Activated gamma-delta T cell treated with Interleukin-2 at 50 U/mL for 16 hours (primary cell): ENCODE measurements at regions not wholly inside any gene's neighbourhood (a gene's known extent, or its start where the extent isn't known, plus 50 kb on each side); places are given as distances from the start of the nearest gene placed in this dataset.
"Not testable (repeated sequence)": the region's sequence is repeated elsewhere in the genome, so short reads cannot be mapped to it uniquely, and the experiment has no call there.

Experiments
- DNase-seq: peaks from one replicate; pipeline ENCODE4 v3.0.0-alpha.2; 2020

DNA sequence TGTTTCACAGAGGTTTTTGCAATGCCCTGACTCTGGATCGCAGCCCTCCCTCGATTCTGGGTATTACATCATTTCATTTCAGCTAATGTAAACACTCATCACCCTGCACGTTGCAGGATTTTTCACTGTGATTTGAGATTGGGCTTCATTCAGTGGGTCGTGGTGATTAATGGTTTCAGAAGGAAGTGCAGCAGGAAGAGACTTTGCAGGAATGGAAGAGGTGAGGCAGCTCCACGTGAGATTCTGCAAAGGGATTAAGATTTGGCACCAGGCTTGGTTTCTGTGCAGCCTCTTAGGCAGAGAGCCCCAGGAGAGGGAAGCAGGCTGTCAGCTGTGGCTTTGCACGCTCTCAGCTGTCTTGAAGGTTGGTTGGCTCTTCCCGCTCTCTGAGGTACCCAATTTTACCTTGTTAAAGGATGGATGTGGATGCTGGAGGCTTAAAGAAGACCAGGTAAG is 95.2 kb downstream of the PLCE1 start:
- no peak for DNase-seq

DNA sequence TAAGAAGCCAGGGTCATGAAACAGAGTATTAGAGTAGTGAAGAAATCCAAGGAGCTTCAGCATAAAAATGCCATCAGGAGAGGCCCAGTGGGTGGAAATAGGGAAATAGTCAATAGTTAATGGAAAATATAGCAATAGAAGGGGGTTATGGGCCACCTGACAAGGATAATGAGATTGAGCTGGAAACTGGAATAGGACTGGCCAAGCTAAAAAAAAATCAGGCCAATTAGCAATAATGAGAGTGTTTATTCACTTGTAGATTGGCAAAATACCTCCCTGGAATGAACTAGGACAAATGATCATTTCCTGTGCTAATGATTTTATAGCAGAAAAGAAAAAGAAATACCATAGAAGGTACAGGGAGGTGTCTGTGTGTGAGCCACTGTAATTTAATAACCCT is 97.9 kb downstream of the PLCE1 start:
- DNase-seq: no peak

DNA sequence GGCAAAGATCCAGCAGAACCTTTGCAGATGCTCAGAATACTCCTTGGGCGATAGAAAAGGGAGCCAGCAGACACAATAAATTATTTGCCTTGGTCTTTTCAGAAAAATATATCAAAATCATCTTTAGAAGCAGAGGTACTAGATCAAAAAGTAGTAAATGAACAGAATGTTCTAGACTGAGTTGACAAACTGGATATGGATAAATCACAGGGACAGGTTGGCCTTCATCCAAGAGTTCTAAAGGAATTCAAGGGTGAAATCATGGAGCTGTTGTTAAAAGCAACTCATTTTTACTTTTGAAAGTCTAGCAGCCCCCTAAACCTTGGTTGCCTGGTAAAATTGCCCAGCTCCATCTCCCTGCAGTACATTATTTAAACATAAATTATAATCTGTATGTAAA is 99.1 kb downstream of the PLCE1 start:
- DNase-seq: no peak

DNA sequence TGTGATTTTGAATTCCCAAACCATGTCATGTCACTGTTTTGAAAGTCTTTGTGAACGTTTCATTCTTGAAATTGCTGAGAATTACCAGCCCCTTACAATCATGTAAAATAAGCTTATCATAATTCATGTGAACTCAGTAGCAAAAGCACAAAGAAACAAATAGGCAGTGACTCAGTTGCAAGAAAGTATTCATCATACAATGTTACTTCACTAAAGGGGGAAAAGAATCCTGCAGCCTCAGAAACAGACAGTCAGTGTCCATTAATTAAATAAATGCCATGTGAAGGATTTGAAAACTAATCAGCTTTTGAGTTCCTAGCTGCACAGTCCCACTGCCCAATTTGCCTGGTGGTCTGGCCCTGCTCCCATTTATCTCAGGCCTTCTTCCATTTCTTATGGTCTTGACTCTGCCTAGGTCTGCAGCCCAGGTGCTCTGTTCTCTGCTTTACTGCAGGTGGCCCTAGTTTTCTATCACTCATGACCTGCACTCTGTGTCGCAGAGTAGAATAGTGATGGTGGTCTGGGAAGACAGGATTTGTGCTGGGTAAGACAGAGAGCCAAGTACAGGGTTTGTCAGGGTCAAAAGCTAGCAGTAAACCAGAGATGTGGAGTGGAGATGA is 99.7 kb downstream of the PLCE1 start:
- DNase-seq: no peak

DNA sequence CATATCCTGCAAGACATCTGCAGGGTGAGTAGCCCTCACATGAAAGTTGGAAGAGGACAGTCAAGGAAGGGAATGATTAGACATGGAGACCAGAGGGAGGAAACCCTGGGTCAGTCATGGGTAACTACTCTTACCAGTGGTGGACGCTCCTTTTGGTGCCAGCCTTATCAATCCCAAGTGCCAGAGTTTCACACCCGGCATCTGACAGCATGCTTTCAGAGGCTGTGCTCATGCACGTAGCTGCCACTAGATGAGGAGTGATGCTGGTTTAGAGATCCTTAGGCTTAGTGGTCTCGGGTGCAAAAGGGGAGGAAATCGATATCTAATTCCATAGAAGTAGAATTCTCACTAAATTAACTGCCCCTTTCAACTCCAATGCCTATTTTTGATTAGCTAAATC is 100.8 kb downstream of the PLCE1 start:
- no peak for DNase-seq

DNA sequence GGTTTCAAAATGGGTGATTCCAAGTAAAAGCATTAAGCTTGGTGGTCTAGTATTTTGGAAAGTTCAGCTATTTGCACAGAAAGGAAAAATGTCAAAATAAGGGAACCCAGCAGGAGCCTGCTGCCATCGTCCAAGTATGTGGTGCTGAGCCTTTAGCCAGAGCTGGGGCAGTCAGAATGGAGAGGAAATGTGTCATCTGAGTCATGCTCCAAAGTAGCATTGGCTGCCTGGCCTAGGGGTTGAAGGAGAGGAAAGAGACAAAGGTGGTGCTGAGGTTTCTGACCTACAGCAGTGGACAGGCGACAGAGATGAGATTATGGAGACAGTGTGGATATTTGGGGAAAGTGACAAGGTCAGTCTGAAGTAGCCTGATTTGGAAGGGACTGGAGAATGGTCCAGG is 103.9 kb downstream of the PLCE1 start:
- no peak for DNase-seq

DNA sequence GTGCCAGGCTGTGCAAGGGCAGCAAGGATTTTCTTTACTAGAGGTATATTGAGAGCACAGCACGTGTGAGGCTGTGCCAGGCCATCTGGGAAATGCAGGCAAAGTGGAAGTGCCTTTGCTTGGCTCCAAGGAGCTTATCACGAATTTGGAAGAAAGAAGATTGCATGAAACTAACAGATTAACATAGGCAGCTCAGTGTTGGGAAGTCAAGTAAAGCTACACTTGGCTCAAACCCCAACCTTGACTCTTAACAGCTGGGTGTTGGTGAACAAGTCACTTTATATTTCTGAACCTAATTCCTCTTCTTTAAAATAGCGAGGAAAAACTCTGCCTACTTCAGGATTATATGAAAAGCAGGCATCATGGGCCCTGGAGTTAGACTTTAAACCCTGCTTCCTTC is 105.2 kb downstream of the PLCE1 start:
- no peak for DNase-seq

DNA sequence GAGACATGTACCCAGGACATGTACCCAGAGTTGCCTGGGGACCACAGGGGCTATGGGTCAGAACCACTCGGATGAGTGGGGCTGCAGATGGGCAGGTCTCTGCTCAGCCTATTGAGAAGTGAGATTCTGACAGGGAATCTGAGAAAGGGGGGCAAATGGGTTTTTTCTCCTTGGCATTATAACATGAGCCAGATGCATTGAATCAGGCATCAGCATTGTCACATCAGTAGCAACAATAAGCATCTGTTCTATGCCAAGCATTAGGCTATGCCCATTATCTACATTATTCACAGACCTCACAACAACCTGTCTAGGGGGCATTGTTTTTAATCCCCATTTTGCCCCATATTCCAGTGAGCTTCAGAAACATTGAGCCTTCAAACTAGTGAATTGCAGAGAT is 108.2 kb downstream of the PLCE1 start:
- DNase-seq: no peak

DNA sequence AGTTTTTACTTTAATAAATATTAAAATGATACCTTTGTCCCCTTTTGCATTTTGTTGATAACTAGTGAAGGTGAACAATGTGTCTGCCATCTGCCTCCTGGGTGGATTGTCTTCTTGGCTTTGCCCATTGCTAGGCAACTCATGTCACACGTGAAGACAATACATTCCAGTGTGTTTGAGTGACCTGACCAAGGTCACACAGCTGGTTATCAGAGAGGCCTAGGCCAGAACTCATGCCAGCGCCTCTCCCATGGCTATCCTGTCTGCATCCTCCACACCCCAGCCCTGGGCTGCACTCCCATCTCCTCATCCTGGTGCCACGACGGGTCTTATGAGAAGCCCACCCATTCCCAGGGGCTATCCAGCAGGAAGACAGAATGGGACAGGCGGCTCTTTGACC is 108.7 kb downstream of the PLCE1 start:
- no peak for DNase-seq

DNA sequence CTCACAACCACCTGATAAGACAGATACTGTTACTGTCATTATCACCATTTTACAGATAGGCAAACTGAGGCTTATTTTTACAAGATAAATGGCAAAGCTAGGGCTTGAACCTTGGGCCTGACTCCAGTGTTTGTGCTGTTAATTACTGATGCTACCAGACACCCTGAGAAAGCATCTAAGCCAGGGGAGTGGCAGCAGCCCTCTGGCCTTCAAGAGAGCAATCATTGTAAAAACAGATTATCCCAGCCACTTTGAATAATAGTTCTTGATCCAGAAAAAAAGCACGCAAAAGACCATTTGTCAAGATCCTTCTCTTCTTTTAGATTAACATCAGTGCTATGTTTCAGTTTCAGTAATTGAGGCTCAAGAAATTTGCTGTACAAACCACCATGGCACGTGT is 109.5 kb downstream of the PLCE1 start:
- DNase-seq: no peak

DNA sequence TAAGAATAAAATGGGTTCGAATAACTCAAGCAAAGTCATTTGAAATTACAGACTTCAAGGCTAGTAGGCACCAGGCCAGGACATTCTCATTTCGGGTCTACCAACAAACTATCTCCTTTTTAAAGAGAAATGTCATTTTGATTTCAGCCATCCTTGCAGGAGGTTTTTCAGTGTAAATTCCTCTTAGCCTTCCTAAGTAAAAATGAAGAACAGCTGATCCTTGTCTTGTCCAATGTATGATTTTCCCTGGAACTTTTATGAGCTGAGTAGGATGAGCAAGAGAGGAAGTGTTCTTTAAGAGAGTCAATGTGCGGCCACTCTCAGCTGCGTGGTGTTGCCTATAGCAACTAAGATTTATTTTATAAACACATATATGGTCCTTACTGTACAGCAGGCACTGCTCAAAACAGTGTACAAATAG is 110.1 kb downstream of the PLCE1 start:
- no peak for DNase-seq

DNA sequence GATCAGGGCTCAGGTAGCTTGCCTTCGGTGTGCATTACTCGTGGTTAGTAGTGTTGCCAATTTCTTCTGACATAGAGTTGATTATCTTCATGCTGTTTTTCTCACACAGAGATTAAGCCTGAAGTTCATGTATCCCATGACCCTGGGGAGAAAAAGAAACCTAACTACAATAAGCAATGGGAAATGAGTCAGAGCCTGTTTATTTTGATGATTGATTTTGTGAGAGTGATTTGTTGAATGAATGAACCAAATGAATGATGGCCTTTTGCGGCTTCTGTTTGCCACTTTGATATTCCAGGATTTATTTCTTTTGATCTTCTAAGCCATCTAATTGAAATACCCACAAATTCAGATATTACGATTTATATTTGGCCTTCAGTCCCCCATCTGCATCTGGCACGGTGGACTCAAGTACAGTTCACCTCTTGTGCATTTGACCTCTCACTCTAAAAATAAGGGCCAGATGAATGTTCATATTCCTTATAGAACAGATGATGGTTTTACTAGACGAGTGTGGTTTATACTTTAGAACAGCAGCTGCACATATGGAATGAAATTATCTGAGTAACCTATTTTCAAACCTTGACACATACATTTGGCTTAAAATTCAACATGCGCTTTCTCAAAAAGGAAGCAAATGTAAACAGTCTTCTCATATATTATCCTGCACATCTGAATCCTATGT is 110.7 kb downstream of the PLCE1 start:
- no peak for DNase-seq

DNA sequence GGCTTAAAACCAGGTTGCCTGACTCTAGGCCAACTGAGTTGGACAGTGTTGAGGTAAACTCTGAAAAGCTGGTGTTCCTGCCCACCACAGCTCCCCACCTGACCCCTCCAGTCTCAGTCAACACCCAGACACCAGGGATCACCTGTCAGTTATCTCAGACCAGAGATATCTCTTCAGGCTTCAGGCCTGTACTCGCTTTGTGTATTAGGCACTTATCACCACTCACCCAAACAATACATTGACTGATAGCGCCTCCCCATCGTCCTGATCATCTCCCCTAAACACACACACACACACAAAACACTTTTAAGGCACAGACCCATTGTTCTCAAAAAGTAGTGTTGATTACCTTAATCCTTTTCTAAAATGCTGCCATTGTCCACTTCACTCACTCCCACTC is 111.5 kb downstream of the PLCE1 start:
- no peak for DNase-seq

DNA sequence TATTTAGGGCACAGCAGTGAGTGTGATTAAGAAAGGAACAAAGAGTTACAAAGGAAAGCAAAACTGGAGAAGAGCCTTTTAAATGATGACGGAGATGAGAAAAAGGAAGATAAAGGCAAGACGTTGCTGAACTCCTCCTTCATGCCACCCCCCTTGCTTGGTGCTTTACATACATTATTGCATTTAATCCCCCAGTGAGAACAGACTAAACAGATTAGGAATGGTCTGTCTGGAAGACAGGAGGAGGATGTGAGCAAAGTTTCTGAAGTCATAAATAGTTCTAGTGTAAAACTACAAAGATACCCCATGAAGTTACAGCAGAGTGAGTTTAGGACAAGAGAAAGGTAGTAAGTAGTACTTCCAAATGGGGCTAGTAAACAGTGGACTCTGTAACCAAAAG is 113.5 kb downstream of the PLCE1 start:
- DNase-seq: no peak

DNA sequence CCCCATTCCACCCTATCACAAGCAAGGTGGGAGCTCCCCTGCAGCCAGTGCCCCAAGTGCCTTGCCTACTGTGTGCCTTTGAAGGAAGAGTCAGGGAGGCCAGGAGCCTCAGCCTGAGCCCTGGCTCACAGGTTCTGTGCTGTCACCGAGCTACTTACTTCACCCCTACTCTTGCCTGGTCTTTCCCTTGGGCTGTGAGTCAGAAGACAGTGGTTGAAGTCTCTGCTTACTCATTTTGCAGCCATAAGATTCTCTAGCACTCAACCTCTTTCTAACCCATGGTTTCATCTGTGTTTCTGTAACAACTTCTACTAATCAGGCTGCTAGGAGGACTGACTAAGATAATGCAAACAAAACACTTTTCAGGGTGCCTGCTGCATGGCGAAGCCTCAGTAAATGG is 114.5 kb downstream of the PLCE1 start:
- no peak for DNase-seq

DNA sequence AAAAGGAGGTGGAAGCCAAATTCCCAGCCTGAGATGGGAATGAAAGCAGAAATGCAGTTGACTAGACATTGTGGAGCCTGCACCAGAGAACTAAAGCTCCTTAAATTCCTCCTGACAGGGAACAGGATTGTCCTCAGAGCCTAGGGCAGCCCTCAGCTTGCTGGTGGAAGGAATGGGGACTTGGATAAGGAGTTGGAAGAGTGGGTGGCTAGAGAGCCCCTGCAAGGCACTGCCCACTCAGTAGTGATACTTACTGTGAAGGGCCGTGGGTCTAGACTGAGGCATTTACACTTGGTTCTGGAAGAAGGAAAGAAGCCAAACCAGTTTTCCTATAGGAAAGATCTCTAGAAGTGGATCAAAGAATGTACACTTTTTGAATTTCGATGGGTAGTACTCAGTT is 117.6 kb downstream of the PLCE1 start:
- no peak for DNase-seq

DNA sequence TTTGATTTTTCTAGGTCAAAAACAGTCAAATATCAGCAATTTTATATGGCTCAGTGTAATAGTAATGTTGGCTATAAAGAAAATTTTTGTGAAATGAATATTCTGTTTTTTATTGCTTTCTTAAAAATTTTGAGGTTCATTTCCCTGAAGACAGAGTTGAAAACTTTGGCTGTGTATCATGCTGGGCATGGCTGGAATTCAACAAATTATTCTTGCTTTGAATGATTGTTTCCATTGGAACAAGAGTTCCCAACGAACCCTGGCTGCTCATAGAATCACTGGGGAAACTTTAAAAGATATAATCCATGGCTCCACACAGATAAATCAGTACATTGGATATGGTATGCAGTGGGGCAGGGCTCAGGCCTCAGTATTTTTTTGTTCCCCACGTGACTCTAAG is 118.6 kb downstream of the PLCE1 start:
- no peak for DNase-seq

DNA sequence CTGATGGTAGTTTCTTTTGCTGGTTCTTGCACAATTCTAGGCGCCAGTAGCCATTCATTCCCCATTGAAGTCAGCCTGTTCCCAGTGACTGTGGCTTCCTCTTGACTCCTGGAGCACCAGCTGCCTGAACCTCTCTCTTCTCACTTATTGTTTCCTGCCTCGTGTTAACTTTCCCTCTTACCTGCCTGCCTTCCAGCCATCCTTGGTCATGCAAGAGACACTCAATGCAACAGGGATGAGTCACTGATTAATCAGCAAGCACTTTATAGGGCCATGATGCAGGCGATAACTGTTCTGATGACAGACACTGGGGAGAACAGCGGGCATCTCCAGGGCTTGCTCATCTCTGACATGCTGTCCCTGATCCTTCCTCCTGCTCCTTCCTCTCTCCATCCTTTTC is 122.0 kb downstream of the PLCE1 start:
- DNase-seq: no peak

DNA sequence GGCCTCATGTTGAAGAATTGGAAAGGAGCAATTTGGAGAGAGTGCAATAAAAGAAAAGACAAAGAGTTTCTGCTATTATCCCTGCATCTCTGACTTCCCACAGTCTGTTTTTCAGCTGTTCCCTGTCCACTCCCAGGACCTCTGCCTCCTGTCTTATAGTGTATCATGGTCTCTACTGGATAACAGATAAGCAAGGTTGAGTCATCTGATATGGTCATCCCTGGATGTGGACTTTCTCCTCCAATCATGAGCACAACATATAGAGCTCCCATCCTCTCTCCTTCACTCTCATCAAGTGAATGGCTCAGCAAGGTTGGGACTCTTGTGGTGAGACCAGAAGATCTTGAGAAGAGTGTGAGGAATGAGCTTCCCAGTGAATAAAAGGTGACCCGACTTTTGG is 123.1 kb downstream of the PLCE1 start:
- DNase-seq: no peak

DNA sequence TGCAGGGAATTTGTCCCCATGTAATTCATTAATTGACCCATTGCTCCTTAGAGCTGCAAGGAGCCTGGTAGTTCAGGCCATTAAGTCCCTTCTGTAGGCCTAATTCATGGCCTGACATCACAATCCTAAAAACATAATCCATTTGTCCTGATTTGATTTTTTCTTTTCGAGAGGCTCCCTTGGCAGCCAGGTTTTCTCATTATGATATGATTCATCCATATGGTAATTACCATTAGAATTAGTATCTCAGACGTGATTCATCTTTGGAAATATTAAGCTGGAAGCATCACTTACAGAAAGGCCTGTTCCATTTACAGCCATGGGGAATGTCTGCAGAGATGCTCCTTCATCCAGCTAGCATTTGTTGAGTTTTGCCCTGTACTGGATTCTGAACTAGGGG is 128.5 kb downstream of the PLCE1 start:
- no peak for DNase-seq

DNA sequence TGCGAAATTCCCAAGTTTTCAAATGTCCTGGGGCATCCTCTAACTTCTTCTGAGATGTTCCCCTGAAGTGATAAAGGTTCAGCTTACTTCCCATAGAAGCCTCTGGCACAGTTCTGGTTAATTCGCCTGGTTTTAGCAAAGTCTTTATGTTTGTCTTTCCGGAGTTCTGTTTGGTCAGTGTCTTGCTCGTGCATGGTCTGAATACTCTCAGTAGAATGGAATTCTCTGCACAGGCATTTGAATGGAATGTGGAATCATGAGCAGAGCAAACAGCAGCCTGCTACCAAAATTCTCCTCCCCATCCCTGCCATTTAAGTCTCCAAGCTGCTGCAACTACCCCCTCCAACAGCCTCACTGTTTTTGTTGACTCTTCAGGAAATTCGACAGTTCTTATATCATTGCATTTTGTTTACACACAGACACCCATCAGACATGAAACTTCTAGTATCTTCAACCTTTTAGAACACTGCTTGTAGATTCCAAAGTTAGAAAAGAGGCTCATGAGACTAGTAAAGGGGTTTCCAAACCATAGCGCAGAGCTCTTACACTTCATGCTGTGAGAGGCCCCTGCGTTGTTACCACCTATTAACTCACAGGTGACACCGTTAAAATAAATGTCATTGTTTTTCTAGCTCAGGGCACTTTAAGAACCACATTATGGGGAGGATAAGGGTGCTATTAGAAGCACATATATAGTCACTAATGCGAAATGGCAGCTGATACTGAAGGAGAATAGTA is 129.7 kb downstream of the PLCE1 start:
- no peak for DNase-seq

DNA sequence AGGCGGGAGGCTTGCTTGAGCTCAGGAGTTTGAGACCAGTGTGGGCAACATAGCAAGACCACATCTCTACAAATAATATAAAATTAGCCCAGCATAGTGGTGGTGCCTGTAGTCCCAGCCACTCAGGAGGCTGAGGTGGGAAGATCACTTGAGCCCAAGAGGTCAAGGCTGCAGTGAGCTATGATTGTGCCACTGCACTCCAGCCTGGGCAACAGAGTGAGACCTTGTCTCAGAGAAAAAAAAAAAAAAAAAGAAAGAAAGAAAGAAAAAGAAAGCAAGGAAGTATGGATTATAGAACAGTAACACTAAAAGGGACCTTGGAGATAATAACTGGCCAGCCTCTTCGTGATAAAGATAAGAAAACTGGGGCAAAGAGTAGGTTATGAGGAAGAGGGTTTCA is 130.4 kb downstream of the PLCE1 start:
- not testable (repeated sequence) for DNase-seq

DNA sequence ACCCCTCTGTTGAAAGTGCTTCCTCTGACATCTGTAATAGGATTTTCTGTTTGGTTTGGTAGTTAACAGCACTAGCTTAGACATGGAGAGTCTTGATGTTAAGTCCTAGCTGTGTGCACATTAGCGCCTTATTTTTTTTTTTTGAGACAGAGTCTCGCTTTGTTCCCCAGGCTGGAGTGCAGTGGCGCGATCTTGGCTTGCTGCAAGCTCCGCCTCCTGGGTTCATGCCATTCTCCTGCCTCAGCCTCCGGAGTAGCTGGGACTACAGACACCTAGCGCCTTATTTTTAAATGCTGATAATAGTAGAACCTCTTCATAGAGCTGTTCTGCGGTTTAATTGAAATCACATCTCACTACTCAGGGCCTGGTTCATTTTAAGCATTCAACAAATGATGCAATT is 131.5 kb downstream of the PLCE1 start:
- DNase-seq: not testable (repeated sequence)

DNA sequence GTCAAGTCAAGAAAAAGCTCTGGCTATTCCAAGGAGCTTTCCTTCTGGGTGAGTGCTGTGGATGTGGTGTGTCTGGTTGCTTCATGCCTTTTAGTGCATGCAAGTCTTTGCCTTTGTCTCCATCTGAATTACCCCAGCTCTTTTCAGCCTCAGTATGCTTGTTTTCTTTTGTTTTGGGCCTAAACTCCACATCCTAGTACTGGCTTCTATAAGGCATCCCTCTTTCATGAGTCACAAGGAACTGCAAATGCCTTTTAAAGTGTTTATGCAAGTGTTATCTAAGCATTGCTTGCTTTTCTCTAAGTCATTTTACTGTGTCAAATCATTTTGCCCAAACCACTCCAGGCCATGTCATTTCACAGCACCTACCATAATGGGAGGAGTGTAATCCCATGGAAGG is 132.1 kb downstream of the PLCE1 start:
- DNase-seq: no peak
